Effector memory CD4-positive, alpha-beta T cell (primary cell): ENCODE measurements at regions not wholly inside any gene's neighbourhood (a gene's known extent, or its start where the extent isn't known, plus 50 kb on each side); places are given as distances from the start of the nearest gene placed in this dataset.

Experiments used
- DNase-seq, 3 donors: peaks; one replicate each; pipeline ENCODE4 v3.0.0-alpha.2; 2020
- H3K27ac ChIP-seq: 2 replicates; pipeline ENCODE4 v1.7.0; 2013; ENCODE audit warnings: mild to moderate bottlenecking, low read length, moderate library complexity; ENCODE audit not compliant: insufficient read depth, poor library complexity, severe bottlenecking
- H3K27me3 ChIP-seq: replicated peaks from 2 replicates; pipeline ENCODE4 v1.7.0; 2013; ENCODE audit warnings: mild to moderate bottlenecking, low read length; ENCODE audit not compliant: insufficient read depth, control insufficient read depth, poor library complexity, severe bottlenecking
- H3K36me3 ChIP-seq: 2 replicates; pipeline ENCODE4 v1.7.0; 2013; ENCODE audit warnings: mild to moderate bottlenecking, low read length, moderate library complexity; ENCODE audit not compliant: control insufficient read depth, insufficient read depth
- H3K4me1 ChIP-seq: 2 replicates; pipeline ENCODE4 v1.7.0; 2013; ENCODE audit warnings: low read length, mild to moderate bottlenecking; ENCODE audit not compliant: control insufficient read depth, insufficient read depth, poor library complexity, severe bottlenecking
- H3K4me3 ChIP-seq: 2 replicates; pipeline ENCODE4 v1.7.0; 2013; ENCODE audit warnings: low read length, low read depth, mild to moderate bottlenecking; ENCODE audit not compliant: insufficient read depth, poor library complexity, severe bottlenecking
- H3K9me3 ChIP-seq: 2 replicates; pipeline ENCODE4 v1.7.0; 2013; ENCODE audit warnings: mild to moderate bottlenecking, low read length, moderate library complexity; ENCODE audit not compliant: control insufficient read depth

DNA sequence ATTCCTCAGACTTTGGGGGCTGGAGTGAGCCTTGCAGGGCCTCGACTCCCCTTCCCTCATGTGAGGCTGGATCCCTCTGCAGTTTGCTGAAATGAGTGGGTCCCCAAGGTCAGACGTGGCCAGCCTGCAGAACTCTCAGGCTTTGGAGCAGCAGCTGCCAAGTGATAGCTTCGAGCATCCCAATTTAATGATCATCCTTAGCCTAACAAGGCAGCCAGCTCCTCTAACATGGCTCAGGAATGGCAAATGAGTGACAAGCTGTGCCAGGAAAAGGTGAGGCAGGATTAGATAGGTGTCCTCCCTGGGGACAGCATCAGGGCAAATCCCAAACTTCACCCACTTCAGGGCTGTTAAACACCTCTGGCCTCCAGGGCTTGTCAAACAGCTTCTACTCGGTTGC is 130.7 kb upstream of the PWP1 start:
- Histone ChIP-seq H3K4me1 (no peaks in the 10 kb centered on the region), H3K4me3 (no peak overlapping the region), H3K9me3 (no peaks in the 10 kb centered on the region), H3K27me3 (no peaks in the 10 kb centered on the region), H3K36me3 (no peaks in the 10 kb centered on the region), H3K27ac (no peak overlapping the region)
- no peak for DNase-seq

DNA sequence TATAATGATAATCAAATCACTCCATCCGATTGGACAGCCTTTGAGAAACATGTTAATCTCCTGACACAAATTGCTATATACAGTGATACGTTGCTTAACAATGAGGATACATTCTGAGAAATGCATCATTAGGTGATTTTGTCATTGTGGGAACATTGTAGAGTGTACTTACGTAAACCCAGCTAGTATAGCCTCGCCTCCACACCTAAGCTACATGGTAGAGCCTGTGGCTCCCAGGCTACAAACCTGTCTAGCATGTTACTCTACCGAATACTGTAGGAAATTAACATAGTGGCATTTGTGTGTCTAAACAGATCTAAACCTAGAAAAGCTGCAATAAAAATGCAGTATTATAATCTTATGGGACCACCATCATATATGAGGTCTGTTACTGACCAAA is 128.6 kb upstream of the PWP1 start:
- no peaks in the 10 kb centered on the region for H3K27me3 ChIP-seq
- DNase-seq, result no peak
- H3K4me1 ChIP-seq, result no peaks in the 10 kb centered on the region
- no peaks in the 10 kb centered on the region for H3K9me3 ChIP-seq
- no peaks in the 10 kb centered on the region for H3K36me3 ChIP-seq
- H3K4me3 ChIP-seq, result no peak overlapping the region
- no peak overlapping the region for H3K27ac ChIP-seq

DNA sequence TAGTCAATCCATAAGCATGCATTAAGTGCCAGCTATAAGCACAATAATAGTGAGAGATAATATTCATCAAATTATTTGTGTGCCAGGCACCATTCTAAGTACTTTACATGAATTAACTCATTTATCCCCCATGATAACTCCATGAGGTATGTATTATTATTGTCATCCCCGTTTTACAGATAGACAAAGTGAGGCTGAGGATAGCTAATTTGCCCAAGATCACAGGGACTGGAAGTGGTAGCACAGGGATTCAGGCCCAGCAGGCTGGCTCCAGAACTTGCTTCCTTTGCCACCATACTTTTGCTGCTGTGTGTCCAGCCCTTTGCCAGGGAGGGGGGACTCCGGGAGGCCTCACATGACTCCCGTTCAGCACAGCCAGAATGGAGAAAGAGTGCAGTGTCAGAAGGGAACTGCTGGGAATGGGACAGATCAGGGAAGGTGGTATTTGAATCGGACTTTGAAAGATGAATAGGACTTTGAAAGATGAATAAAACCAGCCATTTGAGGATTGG is 128.0 kb upstream of the PWP1 start:
- no peaks in the 10 kb centered on the region for H3K4me1 ChIP-seq
- H3K4me3 ChIP-seq, result no peak overlapping the region
- H3K27me3 ChIP-seq, result no peaks in the 10 kb centered on the region
- no peaks in the 10 kb centered on the region for H3K36me3 ChIP-seq
- DNase-seq, result no peak
- H3K27ac ChIP-seq, result no peak overlapping the region
- no peaks in the 10 kb centered on the region for H3K9me3 ChIP-seq

DNA sequence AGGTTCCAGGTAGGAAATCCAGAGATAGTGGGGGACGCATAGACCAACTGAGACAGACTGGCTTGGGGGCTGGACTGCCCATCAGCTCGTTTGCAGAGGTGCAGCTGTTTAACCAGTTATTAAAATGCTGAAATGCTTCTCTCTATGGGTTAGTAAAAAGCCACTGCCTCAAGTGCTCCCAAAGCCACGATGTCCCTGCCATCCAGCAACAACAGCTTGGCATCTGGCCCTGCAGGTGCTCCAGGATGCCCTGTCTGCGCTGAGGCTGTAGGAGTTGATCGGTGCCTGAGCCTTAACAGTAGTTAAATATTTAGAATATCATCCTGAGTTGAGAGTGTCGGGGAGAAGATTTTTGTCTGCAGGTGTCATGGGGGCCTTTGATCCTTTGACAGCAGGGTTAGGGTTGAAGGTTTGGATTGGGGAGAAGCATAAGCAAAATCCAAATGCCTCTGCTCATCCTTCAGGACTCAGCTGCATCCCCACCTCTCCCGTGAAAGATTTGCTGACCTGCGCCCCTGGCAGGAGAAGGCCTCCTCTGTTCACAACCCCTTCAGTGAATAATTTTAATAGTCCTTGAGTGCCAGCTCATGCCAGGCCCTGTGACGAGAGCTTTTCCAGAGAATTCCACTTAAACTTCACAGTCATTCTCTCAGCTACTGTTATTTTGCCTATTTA is 127.3 kb upstream of the PWP1 start:
- DNase-seq, result no peak
- no peak overlapping the region for H3K4me3 ChIP-seq
- no peaks in the 10 kb centered on the region for H3K27me3 ChIP-seq
- no peaks in the 10 kb centered on the region for H3K36me3 ChIP-seq
- no peaks in the 10 kb centered on the region for H3K9me3 ChIP-seq
- H3K4me1 ChIP-seq, result no peaks in the 10 kb centered on the region
- H3K27ac ChIP-seq, result no peak overlapping the region

DNA sequence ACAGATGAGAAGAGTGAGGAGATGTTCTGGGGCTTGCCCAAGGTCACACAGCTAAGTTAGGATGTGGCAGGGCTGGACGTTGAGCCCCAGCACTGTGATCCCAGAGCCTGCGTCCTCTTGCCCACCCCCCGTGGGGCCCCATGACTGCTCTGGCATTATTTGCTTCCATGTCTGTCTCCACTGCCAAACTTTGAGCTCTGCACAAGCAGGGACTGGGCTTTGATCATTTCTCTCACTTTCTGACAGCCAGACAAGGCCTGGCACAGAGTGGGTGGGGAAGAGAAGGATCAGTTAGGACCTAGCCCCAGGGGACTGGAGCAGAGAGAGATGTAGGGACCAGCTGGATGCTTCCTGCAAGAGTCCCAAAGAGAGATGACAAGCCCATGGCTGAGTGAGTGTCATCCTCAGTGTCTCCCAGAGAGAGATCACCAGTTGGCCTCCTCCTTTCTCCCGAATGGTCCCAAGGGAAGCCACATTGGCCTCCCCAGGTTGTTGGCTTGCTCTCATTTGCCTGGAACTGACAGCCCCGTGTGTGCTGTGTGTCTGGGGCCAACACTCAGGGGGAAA is 126.7 kb upstream of the PWP1 start:
- no peak overlapping the region for H3K27ac ChIP-seq
- H3K36me3 ChIP-seq, result no peaks in the 10 kb centered on the region
- H3K9me3 ChIP-seq, result no peaks in the 10 kb centered on the region
- no peak overlapping the region for H3K4me3 ChIP-seq
- no peaks in the 10 kb centered on the region for H3K27me3 ChIP-seq
- no peaks in the 10 kb centered on the region for H3K4me1 ChIP-seq
- no peak for DNase-seq

DNA sequence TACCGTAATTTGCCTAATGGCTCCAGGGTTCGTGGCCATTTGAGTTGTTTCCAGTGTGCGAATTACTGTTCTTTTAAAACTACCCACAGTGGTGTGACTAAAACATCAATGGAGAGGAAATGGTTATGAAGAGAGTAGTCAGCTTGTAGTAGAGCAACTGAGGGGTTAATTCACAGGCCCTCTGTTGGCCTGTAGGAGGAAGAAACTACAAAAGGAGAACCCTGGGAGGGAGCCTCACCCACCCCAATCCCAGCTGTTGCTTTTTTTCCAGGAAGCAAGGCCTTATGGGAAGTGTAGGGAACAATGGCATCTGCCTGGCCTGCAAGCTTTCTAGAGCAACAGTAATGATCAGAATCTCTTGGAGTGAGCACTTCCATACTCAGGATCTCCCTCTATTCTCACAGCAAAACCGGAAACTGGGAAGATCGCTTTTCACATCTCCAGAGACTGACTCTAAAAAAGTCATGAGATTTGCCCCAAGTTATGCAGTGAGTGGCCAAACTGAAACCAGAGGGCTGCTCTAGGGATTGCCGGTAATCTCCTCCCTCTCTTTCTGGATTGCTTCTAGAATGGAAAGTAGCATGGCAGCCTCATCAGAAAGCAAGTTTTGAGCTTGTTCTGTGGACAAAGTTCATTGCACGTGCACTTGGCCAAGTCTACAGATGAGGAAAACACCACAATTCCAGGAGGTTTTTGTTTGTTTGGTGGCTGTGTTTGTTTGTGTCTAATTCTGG is 125.3 kb upstream of the PWP1 start:
- Histone ChIP-seq H3K4me3 (no peak overlapping the region), H3K36me3 (no peaks in the 10 kb centered on the region), H3K9me3 (no peaks in the 10 kb centered on the region), H3K27me3 (no peaks in the 10 kb centered on the region), H3K4me1 (no peaks in the 10 kb centered on the region), H3K27ac (no peak overlapping the region)
- DNase-seq, result no peak

DNA sequence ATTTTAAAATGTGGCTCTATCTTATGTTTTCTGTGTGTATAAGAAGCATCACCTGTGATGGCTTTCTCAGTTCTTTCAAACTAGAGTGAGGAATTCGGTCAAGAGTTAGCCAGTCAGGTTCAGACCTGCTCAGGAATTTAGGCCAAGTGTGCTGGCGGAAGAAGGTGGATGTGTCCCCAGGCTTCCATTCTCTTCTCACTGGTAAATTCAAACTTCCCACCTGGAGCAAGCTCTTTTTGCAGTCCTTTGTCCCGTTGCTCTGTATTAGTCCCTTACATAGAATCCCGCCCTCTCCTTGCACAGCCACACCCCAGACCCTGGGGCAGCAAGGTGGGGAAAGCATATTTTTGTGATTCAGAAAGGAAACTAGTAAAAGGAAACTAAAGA is 124.7 kb upstream of the PWP1 start:
- Histone ChIP-seq H3K4me1 (no peaks in the 10 kb centered on the region), H3K9me3 (no peaks in the 10 kb centered on the region), H3K4me3 (no peak overlapping the region), H3K27ac (no peak overlapping the region), H3K27me3 (no peaks in the 10 kb centered on the region), H3K36me3 (no peaks in the 10 kb centered on the region)
- DNase-seq, result no peak

DNA sequence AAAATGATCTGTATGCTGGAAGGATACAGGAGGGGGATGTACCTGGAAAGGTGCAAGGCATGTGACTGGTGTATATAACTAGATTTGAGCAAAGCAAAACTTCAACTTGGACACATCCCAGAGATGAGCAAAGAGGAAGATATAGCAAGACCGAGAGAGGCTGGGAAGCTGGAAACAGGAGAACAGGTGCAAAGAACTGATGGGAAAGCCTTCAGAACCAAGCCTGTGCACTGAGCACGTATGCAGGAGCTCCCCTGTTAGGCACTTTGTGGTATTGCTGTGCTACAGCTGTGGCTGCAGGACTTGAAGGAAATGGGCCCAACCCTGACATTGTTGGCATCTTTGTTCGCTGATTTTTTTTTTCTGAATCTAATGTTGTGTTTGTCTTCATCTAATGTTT is 120.7 kb upstream of the PWP1 start:
- DNase-seq, result no peak
- Histone ChIP-seq H3K27ac (no peak overlapping the region), H3K27me3 (no peaks in the 10 kb centered on the region), H3K4me3 (no peak overlapping the region), H3K4me1 (no peaks in the 10 kb centered on the region), H3K9me3 (no peaks in the 10 kb centered on the region), H3K36me3 (no peaks in the 10 kb centered on the region)

DNA sequence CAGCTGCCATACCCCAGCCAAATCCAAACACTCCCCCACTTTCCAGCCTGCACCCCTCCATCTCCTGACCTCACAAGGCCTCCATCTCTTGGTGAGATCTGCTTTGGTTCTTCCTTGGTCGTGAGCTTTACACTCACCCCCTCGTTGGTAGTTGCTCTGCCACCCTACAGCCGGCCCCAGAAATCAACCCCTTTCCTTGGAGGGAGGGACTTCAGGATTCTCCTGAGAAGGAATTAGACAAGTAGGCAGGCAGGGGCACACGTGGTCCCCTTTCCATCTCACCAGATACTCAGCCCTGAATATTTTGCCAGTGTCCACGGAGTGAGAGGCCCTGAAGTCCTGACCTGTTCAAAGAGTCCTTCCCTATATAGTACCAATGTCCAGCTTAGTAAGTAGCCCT is 120.0 kb upstream of the PWP1 start:
- Histone ChIP-seq H3K27ac (no peak overlapping the region), H3K27me3 (no peaks in the 10 kb centered on the region), H3K4me3 (no peak overlapping the region), H3K4me1 (no peaks in the 10 kb centered on the region), H3K9me3 (no peaks in the 10 kb centered on the region), H3K36me3 (no peaks in the 10 kb centered on the region)
- DNase-seq, result no peak

DNA sequence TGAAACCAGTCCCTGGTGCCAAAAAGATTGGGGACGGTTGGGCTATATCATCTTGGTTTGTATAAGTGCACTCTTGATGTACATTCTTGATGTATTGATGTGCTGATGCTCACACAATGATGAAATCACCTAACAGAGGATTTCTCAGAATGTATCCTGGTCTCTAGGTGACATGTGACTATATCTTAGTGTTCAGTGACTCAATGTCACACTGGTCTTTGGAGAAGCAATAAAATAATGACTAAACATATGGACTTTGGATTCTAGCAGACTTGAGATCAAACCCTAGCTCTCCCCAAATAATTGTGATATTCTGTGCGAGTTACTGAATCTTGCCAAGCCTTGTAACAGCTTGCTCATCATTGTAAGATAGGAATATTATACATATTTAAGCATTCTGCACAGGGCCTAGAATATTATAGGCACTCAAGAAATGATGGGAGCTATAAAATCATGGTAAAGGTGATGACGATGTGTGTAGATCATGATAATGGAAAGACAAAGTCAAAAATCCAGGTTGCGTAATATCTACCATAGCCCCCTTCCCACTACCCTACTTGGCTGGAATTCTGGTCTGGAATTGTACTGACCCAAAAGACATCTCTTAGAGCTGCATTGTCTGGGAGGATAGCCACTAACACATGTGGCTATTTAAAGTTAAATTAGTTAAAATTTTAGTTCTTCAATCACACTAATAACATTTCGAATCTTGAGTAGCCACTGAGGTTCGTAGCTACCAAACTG is 117.6 kb upstream of the PWP1 start:
- Histone ChIP-seq H3K9me3 (no peaks in the 10 kb centered on the region), H3K27ac (no peak overlapping the region), H3K27me3 (no peaks in the 10 kb centered on the region), H3K36me3 (no peaks in the 10 kb centered on the region), H3K4me3 (no peak overlapping the region), H3K4me1 (no peaks in the 10 kb centered on the region)
- DNase-seq, result no peak
